ENCODE measurements at regions not wholly inside any gene's neighbourhood (a gene's known extent, or its start where the extent isn't known, plus 50 kb on each side); places are given as distances from the start of the nearest gene placed in this dataset.

DNA sequence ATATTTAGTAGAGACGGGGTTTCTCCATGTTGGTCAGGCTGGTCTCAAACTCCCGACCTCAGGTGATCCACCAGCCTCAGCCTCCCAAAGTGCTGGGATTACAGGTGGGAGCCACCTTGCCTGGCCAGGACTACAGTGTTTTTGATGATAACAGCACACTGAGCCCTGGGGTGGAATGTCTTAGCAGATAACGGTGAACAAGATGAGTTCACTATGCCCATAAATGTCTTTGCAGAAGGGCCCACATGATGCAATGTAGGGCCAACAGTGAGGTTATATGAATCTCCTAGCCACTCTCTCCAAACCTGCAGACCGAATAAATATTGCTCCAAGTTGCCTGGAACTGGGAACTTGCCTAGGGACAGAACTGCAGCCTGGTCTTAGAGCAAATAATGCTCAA is 235.1 kb downstream of the COG6 start:
- no peak overlapping the region for H3K4me3 ChIP-seq (ENCODE audit: low read depth, low read length)

DNA sequence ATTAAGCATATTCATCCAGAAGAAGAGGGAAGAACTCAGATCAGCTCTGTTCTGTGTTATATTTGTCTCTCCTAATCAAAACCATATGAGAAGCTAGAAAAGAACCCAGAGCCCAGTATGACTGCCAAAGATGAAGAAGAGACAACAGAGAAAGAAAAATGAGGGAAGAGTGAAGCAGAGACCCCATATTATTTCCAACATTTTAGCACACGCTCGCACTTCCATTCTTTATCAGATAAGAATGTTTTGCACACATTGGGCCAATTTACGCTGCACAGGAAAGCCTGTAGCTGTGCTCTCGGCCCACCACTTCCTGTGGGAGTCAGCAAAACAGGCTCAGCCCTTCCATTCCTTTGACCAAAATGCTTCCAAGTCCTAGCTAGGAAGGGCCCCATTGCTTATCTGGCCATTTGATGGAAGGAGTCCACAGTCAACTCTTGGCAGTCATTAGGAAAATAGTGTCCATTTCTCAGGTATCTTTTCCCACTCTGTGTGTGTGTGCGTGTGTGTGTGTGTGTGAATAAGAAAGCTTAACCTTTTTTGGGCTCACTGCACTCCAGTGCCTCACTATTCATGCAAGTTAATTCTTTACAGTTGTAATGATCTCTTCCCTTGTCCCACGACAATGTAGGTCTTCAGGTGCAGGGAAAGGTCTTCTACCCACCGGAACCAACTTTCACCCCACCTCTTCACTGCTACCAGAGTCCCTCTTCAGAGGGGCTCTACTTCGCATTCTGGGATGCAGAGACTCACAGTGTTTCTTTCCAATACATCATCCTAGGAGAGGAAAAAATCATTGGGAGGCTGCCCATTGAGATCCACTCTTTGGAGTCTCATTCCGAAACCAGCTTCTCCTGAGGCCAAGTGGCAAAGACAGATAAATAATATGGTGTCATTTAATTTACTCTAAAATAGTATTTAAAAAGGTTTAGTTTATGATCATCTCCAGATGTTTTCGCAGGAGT is 237.5 kb downstream of the COG6 start:
- no peak for FAIRE-seq
- Histone ChIP-seq H3K4me3 (ENCODE audit: low read depth, low read length) (no peak overlapping the region), H3K27me3 (ENCODE audit: control insufficient read depth, insufficient read depth, low read length) (no peaks in the 10 kb centered on the region), H3K36me3 (ENCODE audit: control insufficient read depth, insufficient read depth, low read length) (no peaks in the 10 kb centered on the region)
- TF ChIP-seq, protein P1, sequence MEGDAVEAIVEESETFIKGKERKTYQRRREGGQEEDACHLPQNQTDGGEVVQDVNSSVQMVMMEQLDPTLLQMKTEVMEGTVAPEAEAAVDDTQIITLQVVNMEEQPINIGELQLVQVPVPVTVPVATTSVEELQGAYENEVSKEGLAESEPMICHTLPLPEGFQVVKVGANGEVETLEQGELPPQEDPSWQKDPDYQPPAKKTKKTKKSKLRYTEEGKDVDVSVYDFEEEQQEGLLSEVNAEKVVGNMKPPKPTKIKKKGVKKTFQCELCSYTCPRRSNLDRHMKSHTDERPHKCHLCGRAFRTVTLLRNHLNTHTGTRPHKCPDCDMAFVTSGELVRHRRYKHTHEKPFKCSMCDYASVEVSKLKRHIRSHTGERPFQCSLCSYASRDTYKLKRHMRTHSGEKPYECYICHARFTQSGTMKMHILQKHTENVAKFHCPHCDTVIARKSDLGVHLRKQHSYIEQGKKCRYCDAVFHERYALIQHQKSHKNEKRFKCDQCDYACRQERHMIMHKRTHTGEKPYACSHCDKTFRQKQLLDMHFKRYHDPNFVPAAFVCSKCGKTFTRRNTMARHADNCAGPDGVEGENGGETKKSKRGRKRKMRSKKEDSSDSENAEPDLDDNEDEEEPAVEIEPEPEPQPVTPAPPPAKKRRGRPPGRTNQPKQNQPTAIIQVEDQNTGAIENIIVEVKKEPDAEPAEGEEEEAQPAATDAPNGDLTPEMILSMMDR (IDR thresholded peaks at IDR 0.05; ENCODE audit: insufficient read depth, low read length, severe bottlenecking), result no peak
- DNase-seq (ENCODE audit: low read depth), result no peak

More for the DNA sequence above, 235.1 kb downstream of the COG6 start:
- H3K27me3 ChIP-seq (ENCODE audit: control insufficient read depth, insufficient read depth, low read length), result no peaks in the 10 kb centered on the region
- no peaks in the 10 kb centered on the region for H3K36me3 ChIP-seq (ENCODE audit: control insufficient read depth, insufficient read depth, low read length)
- FAIRE-seq (no peak), DNase-seq (ENCODE audit: low read depth) (no peak)
- TF ChIP-seq, protein P1 (IDR thresholded peaks at IDR 0.05; ENCODE audit: insufficient read depth, low read length, severe bottlenecking), result no peak

DNA sequence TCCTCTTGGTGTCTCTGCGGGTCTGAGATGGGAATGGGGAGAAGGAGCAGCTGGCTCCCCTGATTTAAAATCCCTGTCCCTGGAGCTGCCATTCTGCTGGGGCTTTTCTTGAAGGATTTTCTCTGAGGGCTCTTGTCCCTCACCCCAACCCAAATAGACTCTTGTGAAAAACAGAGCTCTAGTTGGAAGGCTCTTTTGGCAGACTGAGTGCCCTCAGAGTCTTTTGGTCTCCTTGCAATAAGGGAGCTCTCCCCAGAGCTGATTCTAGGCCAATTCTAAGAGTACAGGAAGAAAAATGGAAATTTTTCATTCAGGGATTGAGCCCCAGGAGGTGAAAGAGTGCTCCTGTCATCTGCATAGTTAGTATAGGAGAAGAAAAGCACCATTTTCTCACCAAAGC is 238.3 kb downstream of the COG6 start:
- FAIRE-seq (no peak), DNase-seq (ENCODE audit: low read depth) (no peak)
- TF ChIP-seq, protein P1 (IDR thresholded peaks at IDR 0.05; ENCODE audit: insufficient read depth, low read length, severe bottlenecking), result no peak
- Histone ChIP-seq H3K4me3 (ENCODE audit: low read depth, low read length) (no peak overlapping the region), H3K27me3 (ENCODE audit: control insufficient read depth, insufficient read depth, low read length) (no peaks in the 10 kb centered on the region), H3K36me3 (ENCODE audit: control insufficient read depth, insufficient read depth, low read length) (no peaks in the 10 kb centered on the region)

DNA sequence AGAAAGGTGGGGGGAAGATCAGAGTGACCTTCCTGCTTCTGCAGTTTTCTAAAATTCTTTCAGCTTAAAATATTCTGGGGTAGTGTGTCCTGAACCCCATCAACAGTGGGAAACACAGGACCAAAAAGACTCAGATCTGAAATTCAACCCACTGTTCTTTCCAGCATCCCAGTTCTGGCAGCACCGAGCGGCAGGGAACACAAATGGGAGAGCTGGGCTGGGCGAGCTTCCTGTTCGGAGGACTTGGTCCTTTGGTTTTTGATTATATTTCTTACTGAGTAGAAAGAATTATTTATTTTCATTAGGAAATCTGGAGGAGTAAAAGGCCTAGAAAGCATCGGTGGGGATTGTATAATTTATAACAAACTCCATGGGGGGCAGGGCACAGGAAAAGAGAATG is 239.1 kb downstream of the COG6 start:
- TF ChIP-seq, protein P1 (IDR thresholded peaks at IDR 0.05; ENCODE audit: insufficient read depth, low read length, severe bottlenecking), result no peak
- H3K36me3 ChIP-seq (ENCODE audit: control insufficient read depth, insufficient read depth, low read length), result no peaks in the 10 kb centered on the region
- no peak for DNase-seq (ENCODE audit: low read depth)
- FAIRE-seq, result no peak
- no peak overlapping the region for H3K4me3 ChIP-seq (ENCODE audit: low read depth, low read length)
- H3K27me3 ChIP-seq (ENCODE audit: control insufficient read depth, insufficient read depth, low read length), result no peaks in the 10 kb centered on the region

DNA sequence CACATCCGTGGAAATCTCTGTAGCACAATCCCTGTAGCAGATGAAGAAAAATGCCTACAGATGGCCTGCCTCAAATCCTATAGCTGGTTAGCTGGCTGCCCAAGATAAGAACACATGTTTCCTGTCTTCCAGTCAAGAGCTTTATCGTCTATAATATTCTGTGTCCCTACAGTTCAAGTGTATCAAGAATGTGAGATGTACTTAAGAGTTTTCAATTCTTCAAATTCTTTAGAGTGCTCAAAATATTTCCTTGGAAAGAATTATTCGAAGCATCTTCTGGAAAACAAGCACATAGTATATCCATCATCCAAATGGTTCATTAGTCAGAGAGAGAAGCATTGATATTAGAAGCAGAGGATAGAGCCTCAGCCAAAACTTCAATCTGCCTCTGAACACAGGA is 239.8 kb downstream of the COG6 start:
- Histone ChIP-seq H3K4me3 (ENCODE audit: low read depth, low read length) (no peak overlapping the region), H3K36me3 (ENCODE audit: control insufficient read depth, insufficient read depth, low read length) (no peaks in the 10 kb centered on the region), H3K27me3 (ENCODE audit: control insufficient read depth, insufficient read depth, low read length) (no peaks in the 10 kb centered on the region)
- TF ChIP-seq, protein P1 (IDR thresholded peaks at IDR 0.05; ENCODE audit: insufficient read depth, low read length, severe bottlenecking), result no peak
- FAIRE-seq, result no peak
- DNase-seq (ENCODE audit: low read depth), result no peak

Measured in bronchial epithelial cell (primary cell).